ENCODE measurements at regions not wholly inside any gene's neighbourhood (a gene's known extent, or its start where the extent isn't known, plus 50 kb on each side); places are given as distances from the start of the nearest gene placed in this dataset.

DNA sequence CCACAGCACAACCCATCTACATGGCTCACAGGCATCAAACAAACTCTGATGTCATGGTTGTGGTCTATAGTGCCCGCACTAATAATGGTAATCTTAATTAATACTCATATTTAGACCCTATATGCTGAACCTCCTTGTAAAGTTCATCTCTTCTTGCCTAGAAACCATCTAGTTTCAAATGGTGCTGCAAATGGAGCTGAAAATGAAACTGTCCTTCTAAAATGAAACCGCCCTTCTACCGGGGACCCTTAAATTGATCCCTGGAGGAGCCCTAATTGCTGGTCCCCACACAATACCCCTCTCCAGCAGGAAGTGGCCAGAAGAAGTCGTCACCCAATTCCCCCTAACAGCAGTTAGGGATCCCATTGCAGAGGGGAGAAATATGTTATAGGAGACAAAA lies 612.6 kb downstream of the MRPL39 start:
- TF ChIP-seq, protein P1, sequence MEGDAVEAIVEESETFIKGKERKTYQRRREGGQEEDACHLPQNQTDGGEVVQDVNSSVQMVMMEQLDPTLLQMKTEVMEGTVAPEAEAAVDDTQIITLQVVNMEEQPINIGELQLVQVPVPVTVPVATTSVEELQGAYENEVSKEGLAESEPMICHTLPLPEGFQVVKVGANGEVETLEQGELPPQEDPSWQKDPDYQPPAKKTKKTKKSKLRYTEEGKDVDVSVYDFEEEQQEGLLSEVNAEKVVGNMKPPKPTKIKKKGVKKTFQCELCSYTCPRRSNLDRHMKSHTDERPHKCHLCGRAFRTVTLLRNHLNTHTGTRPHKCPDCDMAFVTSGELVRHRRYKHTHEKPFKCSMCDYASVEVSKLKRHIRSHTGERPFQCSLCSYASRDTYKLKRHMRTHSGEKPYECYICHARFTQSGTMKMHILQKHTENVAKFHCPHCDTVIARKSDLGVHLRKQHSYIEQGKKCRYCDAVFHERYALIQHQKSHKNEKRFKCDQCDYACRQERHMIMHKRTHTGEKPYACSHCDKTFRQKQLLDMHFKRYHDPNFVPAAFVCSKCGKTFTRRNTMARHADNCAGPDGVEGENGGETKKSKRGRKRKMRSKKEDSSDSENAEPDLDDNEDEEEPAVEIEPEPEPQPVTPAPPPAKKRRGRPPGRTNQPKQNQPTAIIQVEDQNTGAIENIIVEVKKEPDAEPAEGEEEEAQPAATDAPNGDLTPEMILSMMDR (IDR thresholded peaks at IDR 0.05): no peak
- no peak for TF ChIP-seq POLR2A (IDR thresholded peaks at IDR 0.05)

Measured in lower leg skin (tissue), 3 donors.